HG03457 (cell line): ENCODE measurements at regions not wholly inside any gene's neighbourhood (a gene's known extent, or its start where the extent isn't known, plus 50 kb on each side); places are given as distances from the start of the nearest gene placed in this dataset.
"Not testable (repeated sequence)": the region's sequence is repeated elsewhere in the genome, so short reads cannot be mapped to it uniquely, and the experiment has no call there.

Experiments
- ATAC-seq: cut with Tn5 transposase; IDR thresholded peaks from one replicate; pipeline ENCODE4 v1.9.1; 2021; ENCODE audit warnings: moderate number of reproducible peaks; ENCODE audit not compliant: unreplicated experiment

DNA sequence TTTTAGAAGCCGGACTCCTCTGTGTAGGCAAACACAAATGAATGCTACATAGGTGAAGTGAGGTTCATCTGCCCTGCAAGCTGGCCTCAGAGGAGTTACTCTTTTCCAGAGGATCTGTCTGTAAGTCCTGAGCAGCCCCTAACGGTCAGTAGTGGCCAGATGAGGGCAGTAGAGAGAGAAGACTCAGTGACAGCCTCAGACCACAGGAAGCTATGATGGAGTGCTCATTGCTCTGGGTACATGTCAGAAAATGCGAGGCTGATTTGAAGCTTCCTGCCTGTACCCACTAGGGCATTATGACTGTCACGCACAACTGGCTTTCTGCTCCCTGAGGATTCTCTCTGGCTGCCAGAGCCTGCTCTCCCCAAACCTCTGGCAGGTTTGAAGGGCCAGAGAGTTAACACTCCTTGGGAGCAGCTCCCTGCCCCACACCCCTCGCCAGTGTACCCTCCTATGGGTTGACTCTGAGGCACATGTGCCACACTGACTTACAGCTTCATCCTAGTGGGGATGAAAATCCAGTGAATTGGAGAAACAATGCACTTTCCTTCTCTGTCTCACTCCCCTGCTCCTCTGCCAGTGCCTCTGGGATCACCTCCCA lies 141.5 kb downstream of the GABRG2 start:
- peak; percentile 95 for ATAC-seq

DNA sequence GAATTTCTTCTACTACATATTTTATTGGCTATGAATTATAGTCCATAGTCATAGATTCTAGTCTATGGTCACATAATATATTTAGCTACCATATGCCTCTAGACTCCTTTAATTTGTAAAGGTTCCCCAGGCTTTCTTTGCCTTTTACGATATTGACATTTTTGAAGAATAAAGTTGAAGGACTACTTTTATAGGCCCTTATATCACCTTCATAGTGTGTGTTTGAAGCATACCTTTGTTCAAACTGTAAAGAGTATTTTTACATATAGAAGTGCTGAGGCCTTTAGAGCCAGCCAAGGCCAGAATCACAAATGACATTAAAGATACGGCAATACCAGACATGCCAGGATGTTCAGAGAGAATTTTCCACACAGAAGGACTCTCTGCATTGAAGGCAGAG lies 147.0 kb downstream of the GABRG2 start:
- ATAC-seq, result no peak

DNA sequence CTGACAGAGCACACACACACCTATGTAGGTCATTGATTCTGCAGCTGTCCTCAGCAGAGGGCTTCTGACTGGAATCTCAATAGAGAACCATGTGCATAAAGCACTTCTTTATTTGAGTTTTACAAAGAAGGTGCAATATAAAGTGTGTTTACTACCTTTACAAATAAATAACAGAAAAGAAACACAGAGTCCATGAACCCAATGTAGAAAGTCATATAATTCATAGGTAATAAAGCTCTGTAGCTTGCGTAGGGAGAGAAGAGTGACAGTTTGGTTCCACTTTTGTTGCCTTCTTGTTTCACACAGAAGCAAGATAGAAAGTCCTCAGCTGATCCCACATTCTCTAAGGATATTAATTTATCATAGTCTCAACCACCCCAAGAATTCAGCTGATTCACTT lies 149.5 kb downstream of the GABRG2 start:
- ATAC-seq, result no peak

- no peak for ATAC-seq
Measured at GRCh38 chr5:162221910-162222309, 154.3 kb downstream of the GABRG2 start.

GRCh38 chr5:162227075-162227474 lies 159.5 kb downstream of the GABRG2 start:
- ATAC-seq, result no peak

DNA sequence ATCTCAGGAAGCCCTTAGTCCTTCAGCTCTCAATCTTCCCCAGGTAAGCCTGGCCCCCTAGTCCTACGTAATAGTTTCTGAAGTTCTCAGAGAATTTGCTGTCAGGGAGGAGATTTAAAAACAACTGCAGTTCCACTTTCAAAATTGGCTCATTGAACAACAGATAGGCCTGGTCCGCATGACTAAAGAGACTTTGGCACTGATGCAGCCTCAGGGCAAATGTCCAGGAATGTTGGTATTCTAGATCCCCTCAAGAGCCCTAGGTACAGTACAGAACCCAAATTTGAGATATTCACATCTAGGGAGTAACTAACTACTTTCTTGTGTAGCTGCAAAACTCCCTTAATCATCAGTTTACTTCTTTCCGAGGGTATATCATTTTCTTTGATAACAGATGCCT lies 162.8 kb downstream of the GABRG2 start:
- ATAC-seq, result no peak

DNA sequence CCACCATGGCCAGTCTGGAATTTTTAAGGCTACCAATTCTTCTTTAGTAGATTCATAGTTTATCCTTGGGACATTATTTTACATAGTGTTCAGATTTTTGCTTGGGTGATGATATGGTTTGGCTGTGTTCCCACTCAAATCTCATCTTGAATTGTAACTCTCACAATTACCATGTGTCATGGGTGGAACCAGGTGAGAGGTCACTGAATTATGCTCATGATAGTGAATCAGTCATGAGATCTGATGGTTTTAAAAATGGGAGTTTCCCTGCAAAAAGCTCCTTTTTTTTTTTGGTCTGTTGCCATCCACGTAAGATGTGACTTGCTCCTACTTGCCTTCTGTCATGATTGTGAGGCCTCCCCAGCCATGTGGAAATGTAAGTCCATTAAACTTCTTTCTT lies 163.9 kb downstream of the GABRG2 start:
- ATAC-seq, result no peak

DNA sequence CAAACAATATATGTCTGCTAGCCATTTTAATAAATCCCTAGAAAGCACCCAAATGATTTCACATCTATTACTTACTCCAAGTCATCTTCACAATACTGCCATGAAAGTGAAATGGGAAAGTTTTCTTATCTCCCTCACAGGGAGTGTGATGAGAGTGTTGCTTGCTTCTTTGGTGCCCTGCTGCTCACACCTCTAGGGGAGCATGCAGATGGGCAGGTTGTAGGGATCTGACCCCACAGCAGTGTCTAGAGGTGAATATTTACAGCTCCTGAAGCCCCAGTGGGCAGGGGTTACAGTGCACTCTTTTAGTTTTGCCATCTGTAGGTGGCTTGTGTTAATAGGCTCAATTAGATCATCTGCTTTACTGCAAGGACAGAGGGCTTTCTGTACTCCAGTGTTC lies 173.2 kb downstream of the GABRG2 start:
- no peak for ATAC-seq

GRCh38 chr5:162242416-162242815 lies 174.8 kb downstream of the GABRG2 start:
- no peak for ATAC-seq

- no peak for ATAC-seq
Measured at GRCh38 chr5:162243651-162244050, 176.1 kb downstream of the GABRG2 start.

DNA sequence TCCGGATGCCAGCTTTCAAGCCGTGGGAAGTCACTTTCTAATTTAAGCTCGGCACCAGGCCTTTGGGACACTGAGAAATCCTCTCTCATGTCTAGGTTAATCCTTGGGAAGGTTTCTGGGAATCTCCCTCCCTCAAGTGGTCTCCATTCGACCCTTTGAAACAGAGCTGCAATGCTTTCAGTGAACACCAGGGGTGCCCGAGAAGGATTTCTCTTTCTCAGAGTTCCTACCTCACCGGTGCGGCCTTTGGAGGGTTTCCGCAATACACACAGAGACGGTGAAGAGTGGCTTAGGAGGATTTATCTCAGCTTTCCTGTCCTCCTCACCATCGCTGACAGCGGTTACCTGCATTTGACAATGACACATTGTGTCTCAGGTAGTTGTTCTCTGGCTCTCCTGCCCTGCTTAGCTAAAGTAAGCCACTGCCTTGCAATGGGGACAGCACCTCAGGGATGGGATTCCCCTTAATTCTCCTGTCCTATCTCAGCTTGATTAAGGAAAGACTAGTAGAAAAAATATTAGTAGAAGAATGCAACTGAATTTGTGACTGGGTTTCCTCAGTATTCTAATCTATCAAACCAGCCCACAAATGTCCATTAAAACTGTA lies 180.6 kb downstream of the GABRG2 start:
- no peak for ATAC-seq

- ATAC-seq, result no peak
Measured at GRCh38 chr5:162256711-162257110, 189.1 kb downstream of the GABRG2 start.

DNA sequence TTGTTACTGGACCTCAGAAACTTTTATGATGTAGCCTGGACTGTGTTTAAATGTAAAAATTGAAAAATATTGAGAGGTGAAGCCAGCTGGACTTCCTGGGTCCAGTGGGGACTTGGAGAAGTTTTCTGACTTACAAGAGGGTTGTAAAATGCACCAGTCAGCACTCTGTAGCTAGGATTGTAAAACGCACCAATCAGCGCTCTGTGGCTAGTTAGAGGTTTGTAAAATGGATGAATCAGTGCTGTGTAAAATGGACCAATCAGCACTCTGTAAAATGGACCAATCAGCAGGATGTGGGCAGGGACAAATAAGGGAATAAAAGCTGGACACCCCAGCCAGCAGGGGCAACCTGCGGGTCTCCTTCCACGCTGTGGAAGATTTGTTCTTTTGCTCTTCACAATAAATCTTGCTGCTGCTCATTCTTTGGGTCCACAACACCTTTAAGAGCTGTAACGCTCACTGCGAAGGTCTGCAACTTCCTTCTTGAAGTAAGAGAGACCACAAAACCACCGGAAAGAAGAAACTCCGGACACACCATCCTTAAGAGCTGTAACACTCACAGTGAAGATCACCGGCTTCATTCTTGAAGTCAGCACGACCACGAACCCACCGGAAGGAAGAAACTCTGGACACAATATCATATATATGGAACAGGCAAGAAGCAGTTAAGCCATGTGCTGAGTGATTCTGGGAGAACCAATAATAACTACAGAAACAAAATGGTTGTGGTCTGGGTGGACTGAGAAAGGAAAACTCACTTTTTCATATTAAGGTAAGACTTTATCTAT lies 201.3 kb downstream of the GABRG2 start:
- ATAC-seq, result peak; percentile 85

GRCh38 chr5:162272417-162272816 lies 204.8 kb downstream of the GABRG2 start:
- ATAC-seq, result no peak

DNA sequence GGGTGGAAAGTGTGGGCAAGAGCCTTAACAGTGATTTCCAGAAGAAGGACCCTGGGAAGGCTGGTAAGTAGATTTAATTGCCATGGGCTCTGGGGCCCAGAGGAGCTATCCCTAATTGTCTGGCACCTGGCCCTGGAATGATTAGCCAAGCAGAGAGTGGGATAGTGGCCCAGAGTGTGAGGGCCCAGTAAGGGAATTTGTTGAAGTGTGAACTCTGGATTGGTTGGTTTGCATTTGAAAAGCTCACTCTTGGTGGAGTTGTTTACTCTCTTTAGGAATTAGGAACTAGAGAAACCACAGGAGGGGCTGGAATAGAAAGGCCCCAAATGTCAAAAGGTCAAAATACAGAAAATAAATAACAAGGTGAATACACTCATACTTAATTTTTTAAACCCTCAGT lies 207.1 kb downstream of the GABRG2 start:
- ATAC-seq, result no peak

DNA sequence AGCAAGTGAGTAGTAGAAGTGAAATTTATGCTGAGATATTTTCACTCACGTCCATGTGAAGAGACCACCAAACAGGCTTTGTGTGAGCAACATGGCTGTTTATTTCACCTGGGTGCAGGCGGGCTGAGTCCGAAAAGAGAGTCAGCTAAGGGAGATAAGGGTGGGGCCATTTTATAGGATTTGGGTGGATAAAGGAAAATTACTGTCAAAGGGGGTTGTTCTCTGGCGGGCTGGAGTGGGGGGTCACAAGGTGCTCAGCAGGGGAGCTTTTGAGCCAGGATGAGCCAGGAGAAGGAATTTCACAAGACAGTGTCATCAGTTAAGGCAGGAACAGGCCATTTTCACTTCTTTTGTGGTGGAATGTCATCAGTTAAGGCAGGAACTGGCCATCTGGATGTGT lies 207.8 kb downstream of the GABRG2 start:
- ATAC-seq, result not testable (repeated sequence)

DNA sequence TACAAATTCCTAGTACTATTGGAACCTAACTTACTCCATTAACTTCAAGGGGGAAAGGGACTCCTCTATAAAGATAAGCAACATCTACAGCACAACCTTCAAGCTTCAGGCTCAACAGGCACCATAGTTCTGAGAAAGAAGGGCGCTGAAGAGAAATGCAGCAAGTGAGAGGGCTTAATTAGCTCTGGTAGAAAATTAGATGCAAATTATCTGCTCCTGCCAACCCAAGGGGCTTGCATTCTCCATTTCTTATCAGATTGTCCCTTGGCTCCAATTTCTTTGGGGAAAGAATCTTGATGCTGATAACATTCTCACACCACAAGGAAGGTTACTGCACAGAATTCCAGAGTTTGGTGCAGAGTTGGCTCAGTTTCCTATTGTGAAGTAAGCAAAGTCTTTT lies 214.6 kb downstream of the GABRG2 start:
- no peak for ATAC-seq

GRCh38 chr5:162283609-162284008 lies 216.0 kb downstream of the GABRG2 start:
- no peak for ATAC-seq

GRCh38 chr5:162288647-162289296 lies 221.2 kb downstream of the GABRG2 start:
- peak; percentile 79 for ATAC-seq

- peak; percentile 31 for ATAC-seq
Measured at GRCh38 chr5:162289489-162289888, 221.9 kb downstream of the GABRG2 start.

DNA sequence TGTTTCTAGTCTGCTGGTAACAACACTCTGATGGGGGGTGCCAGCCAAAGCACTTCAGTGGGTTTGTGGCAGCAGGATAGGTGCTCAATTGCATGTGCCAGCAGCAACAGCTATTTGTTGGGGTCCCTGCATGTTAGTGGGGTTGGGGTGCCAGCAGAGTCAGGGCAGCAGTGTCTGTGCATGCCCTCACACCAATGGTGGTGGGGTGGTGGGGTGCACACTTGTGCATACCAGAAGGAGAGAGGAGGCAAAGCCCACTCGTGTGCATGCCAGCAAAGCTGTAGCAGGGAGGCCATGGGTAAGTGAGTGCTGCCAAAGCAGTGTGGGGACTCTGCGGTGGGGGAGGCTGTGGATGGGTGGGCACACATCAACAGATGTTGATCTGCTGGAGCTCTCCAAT lies 232.2 kb downstream of the GABRG2 start:
- ATAC-seq, result no peak

- no peak for ATAC-seq
Measured at GRCh38 chr5:162301356-162301755, 233.8 kb downstream of the GABRG2 start.
